A673 (cell line): ENCODE measurements at regions not wholly inside any gene's neighbourhood (a gene's known extent, or its start where the extent isn't known, plus 50 kb on each side); places are given as distances from the start of the nearest gene placed in this dataset.
"Not testable (repeated sequence)": the region's sequence is repeated elsewhere in the genome, so short reads cannot be mapped to it uniquely, and the experiment has no call there.

Experiments
- BruUV-seq: library from RNA; stranded (reverse); fragments of 400-500 nt; replicated peaks from 2 replicates; lab custom pipeline; 2021; lab: Mats Ljungman, UMichigan
- CTCF ChIA-PET: fragments of 300-600 bp; sonication (Branson Sonifier 250); formaldehyde crosslinking; loops from one replicate; lab custom pipeline; 2022; ENCODE audit warnings: antibody characterized with exemption; lab: Charles Lee
- POLR2A ChIA-PET: fragments of 300-600 bp; sonication (Branson Sonifier 250); formaldehyde crosslinking; loops from one replicate; lab custom pipeline; 2022; ENCODE audit warnings: antibody characterized with exemption; ENCODE audit not compliant: low non-redundant PET; lab: Charles Lee
- DNase-seq: peaks from one replicate; pipeline ENCODE4 v3.0.0-alpha.2; 2015; ENCODE audit warnings: low spot score
- H3K27ac ChIP-seq: fragments of 200-600 bp; sonication (generic); 2 replicates; pipeline ENCODE4 v1.5.1; 2016; ENCODE audit warnings: mixed run types, low read depth, mild to moderate bottlenecking, mixed read lengths, antibody characterized with exemption, low read length; ENCODE audit not compliant: poor library complexity, severe bottlenecking
- H3K27me3 ChIP-seq: fragments of 200-600 bp; sonication (generic); replicated peaks from 2 replicates; pipeline ENCODE4 v1.6.1; 2017; ENCODE audit warnings: mixed run types, low read depth, mild to moderate bottlenecking, mixed read lengths, antibody characterized with exemption, low read length; ENCODE audit not compliant: insufficient read depth, poor library complexity
- H3K36me3 ChIP-seq: fragments of 200-600 bp; sonication (generic); 2 replicates; pipeline ENCODE4 v1.6.1; 2016; ENCODE audit warnings: mixed run types, mild to moderate bottlenecking, mixed read lengths, antibody characterized with exemption, low read length; ENCODE audit not compliant: insufficient read depth, poor library complexity, severe bottlenecking
- H3K4me1 ChIP-seq: fragments of 200-600 bp; sonication (generic); 2 replicates; pipeline ENCODE4 v1.6.1; 2017; ENCODE audit warnings: mixed run types, mild to moderate bottlenecking, mixed read lengths, antibody characterized with exemption, low read length; ENCODE audit not compliant: insufficient read depth, poor library complexity, severe bottlenecking
- H3K4me3 ChIP-seq: fragments of 200-600 bp; sonication (generic); 2 replicates; pipeline ENCODE4 v1.5.1; 2016; ENCODE audit warnings: low read depth, mixed run types, mild to moderate bottlenecking, mixed read lengths, low read length; ENCODE audit not compliant: poor library complexity, severe bottlenecking
- H3K9me3 ChIP-seq: fragments of 200-600 bp; sonication (generic); 2 replicates; pipeline ENCODE4 v1.6.1; 2016; ENCODE audit warnings: mixed run types, low read depth, mild to moderate bottlenecking, mixed read lengths, antibody characterized with exemption, low read length; ENCODE audit not compliant: poor library complexity, severe bottlenecking
- CTCF ChIP-seq: fragments of 300-800, 200-600 bp; sonication (generic); conservative IDR thresholded peaks from 2 replicates; pipeline ENCODE4 v1.5.1; 2017; ENCODE audit warnings: low read depth, mild to moderate bottlenecking, antibody characterized with exemption, low read length, moderate library complexity, mixed read lengths
- EZH2 ChIP-seq: fragments of 200-600 bp; sonication (generic); IDR thresholded peaks from 2 replicates; pipeline ENCODE4 v1.6.1; 2017; ENCODE audit warnings: borderline replicate concordance, low read depth, mild to moderate bottlenecking, mixed read lengths, antibody characterized with exemption, low read length; ENCODE audit not compliant: poor library complexity, severe bottlenecking
- intact Hi-C: fragments of 100-400 bp; cut with micrococcal nuclease; formaldehyde crosslinking; loops from one replicate; pipeline ENCODE4 v1.10.0; 2022; ENCODE audit not compliant: unreplicated experiment

GRCh38 chr2:183773775-183774174, 649.5 kb downstream of the NUP35 start:
- no peaks in the 10 kb centered on the region for H3K4me1 ChIP-seq
- no peaks in the 10 kb centered on the region for H3K36me3 ChIP-seq
- TF ChIP-seq EZH2 = no peak
- no peak for TF ChIP-seq CTCF
- H3K27me3 ChIP-seq = no peaks in the 10 kb centered on the region
- POLR2A ChIA-PET = no interaction called here
- no peak overlapping the region for H3K4me3 ChIP-seq
- BruUV-seq = no TSS peak
- no peak overlapping the region for H3K27ac ChIP-seq
- CTCF ChIA-PET = no interaction called here
- no peaks in the 10 kb centered on the region for H3K9me3 ChIP-seq
- DNase-seq = no peak
- intact Hi-C loops = no loop called here

GRCh38 chr2:183780072-183780471, 655.8 kb downstream of the NUP35 start:
- TF ChIP-seq EZH2 (no peak), CTCF (no peak)
- no peaks in the 10 kb centered on the region for H3K27me3 ChIP-seq
- CTCF ChIA-PET = no interaction called here
- H3K4me3 ChIP-seq = no peak overlapping the region
- H3K4me1 ChIP-seq = no peaks in the 10 kb centered on the region
- H3K9me3 ChIP-seq = no peaks in the 10 kb centered on the region
- POLR2A ChIA-PET = no interaction called here
- BruUV-seq = no TSS peak
- intact Hi-C loops = no loop called here
- no peak overlapping the region for H3K27ac ChIP-seq
- H3K36me3 ChIP-seq = no peaks in the 10 kb centered on the region
- DNase-seq = no peak

GRCh38 chr2:183782436-183782835, 658.2 kb downstream of the NUP35 start:
- H3K4me3 ChIP-seq = no peak overlapping the region
- CTCF ChIA-PET = no interaction called here
- intact Hi-C loops = no loop called here
- TF ChIP-seq CTCF = no peak
- TF ChIP-seq EZH2 = no peak
- no peak overlapping the region for H3K27ac ChIP-seq
- DNase-seq = no peak
- H3K27me3 ChIP-seq = no peaks in the 10 kb centered on the region
- BruUV-seq = no TSS peak
- H3K9me3 ChIP-seq = no peaks in the 10 kb centered on the region
- no peaks in the 10 kb centered on the region for H3K4me1 ChIP-seq
- POLR2A ChIA-PET = no interaction called here
- H3K36me3 ChIP-seq = no peaks in the 10 kb centered on the region

- intact Hi-C loops, POLR2A ChIA-PET, H3K27ac ChIP-seq, H3K4me3 ChIP-seq, H3K36me3 ChIP-seq, H3K9me3 ChIP-seq, DNase-seq, BruUV-seq, H3K27me3 ChIP-seq, CTCF ChIA-PET, H3K4me1 ChIP-seq: not testable (repeated sequence)
Observed at GRCh38 chr2:183788796-183789195, 664.6 kb downstream of the NUP35 start.

- H3K9me3 ChIP-seq, BruUV-seq, DNase-seq, intact Hi-C loops, H3K27me3 ChIP-seq, H3K4me3 ChIP-seq, H3K27ac ChIP-seq, CTCF ChIA-PET, H3K36me3 ChIP-seq, H3K4me1 ChIP-seq, POLR2A ChIA-PET: not testable (repeated sequence)
Observed at GRCh38 chr2:183792165-183792924, 668.1 kb downstream of the NUP35 start.
